GM23338 (cell line): ENCODE measurements at regions not wholly inside any gene's neighbourhood (a gene's known extent, or its start where the extent isn't known, plus 50 kb on each side); places are given as distances from the start of the nearest gene placed in this dataset.

Source experiments
- EZH2 ChIP-seq: fragments of 200-600 bp; sonication (generic); IDR thresholded peaks from one replicate; pipeline ENCODE4 v1.8.0; 2017; ENCODE audit warnings: antibody characterized with exemption, mild to moderate bottlenecking, low read depth; ENCODE audit not compliant: unreplicated experiment
- EZH2phosphoT487 ChIP-seq: fragments of 200-600 bp; sonication (generic); IDR thresholded peaks from one replicate; pipeline ENCODE4 v1.8.1; 2018; ENCODE audit warnings: antibody characterized with exemption; ENCODE audit not compliant: unreplicated experiment
- POLR2AphosphoS5 ChIP-seq: IDR thresholded peaks from 2 replicates; pipeline ENCODE4 v1.6.1; 2016; ENCODE audit warnings: antibody characterized with exemption, low read depth
- ZNF114 ChIP-seq: fragments of 250-450 bp; sonication (Bioruptor Pico); IDR thresholded peaks from 2 replicates; pipeline ENCODE4 v1.5.0; 2020; ENCODE audit warnings: mild to moderate bottlenecking, moderate library complexity
- TF ChIP-seq, protein P1 (sequence below), 2 experiments: fragments of 200-600 bp in 1 of 2; sonication (generic) in 1 of 2; conservative IDR thresholded peaks; 2 replicates each; pipeline versions ENCODE4 v1.5.1 to v1.6.1; 2016 to 2017; ENCODE audit warnings: antibody characterized with exemption in 2 of 2, low read depth in 2 of 2, mild to moderate bottlenecking in 2 of 2, moderate library complexity in 1 of 2
- TF ChIP-seq, protein P2 (sequence below): IDR thresholded peaks from 2 replicates; pipeline ENCODE4 v1.6.1; 2016; ENCODE audit warnings: antibody characterized with exemption
- TF ChIP-seq, protein P3 (sequence below): IDR thresholded peaks from one replicate; pipeline ENCODE4 v1.6.1; 2018; ENCODE audit warnings: antibody characterized with exemption; ENCODE audit not compliant: unreplicated experiment
- TF ChIP-seq, protein P4 (sequence below): fragments of 250-450 bp; sonication (Bioruptor Pico); IDR thresholded peaks from 2 replicates; pipeline ENCODE4 v1.5.0; 2020; ENCODE audit warnings: mild to moderate bottlenecking, moderate library complexity

DNA sequence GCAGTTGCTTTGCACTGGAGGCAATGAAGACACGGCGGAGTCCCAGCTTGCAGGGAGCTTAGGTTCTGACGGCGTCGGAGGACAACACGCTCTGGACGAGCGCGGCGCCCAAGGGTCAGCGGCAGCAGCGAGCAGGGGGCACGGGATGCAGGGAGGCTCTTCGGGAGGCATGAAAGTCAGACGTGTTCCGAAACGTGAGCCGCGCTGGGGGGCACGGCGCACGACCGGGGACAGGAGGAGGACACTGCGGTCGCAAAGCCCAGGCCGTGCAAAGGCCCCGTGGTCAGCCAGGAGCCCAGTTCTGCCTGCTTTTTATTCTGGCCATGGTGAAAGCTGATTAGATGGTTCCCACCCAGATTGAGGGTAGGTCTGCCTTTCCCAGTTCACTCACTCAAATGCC, 294.6 kb downstream of the SNAPC1 start:
- TF ChIP-seq, protein P1, sequence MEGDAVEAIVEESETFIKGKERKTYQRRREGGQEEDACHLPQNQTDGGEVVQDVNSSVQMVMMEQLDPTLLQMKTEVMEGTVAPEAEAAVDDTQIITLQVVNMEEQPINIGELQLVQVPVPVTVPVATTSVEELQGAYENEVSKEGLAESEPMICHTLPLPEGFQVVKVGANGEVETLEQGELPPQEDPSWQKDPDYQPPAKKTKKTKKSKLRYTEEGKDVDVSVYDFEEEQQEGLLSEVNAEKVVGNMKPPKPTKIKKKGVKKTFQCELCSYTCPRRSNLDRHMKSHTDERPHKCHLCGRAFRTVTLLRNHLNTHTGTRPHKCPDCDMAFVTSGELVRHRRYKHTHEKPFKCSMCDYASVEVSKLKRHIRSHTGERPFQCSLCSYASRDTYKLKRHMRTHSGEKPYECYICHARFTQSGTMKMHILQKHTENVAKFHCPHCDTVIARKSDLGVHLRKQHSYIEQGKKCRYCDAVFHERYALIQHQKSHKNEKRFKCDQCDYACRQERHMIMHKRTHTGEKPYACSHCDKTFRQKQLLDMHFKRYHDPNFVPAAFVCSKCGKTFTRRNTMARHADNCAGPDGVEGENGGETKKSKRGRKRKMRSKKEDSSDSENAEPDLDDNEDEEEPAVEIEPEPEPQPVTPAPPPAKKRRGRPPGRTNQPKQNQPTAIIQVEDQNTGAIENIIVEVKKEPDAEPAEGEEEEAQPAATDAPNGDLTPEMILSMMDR (conservative IDR thresholded peaks at IDR 0.05; ENCODE audit: low read depth in 2 of 2): no peak
- no peak for TF ChIP-seq EZH2phosphoT487
- TF ChIP-seq EZH2: no peak
- TF ChIP-seq, protein P2, sequence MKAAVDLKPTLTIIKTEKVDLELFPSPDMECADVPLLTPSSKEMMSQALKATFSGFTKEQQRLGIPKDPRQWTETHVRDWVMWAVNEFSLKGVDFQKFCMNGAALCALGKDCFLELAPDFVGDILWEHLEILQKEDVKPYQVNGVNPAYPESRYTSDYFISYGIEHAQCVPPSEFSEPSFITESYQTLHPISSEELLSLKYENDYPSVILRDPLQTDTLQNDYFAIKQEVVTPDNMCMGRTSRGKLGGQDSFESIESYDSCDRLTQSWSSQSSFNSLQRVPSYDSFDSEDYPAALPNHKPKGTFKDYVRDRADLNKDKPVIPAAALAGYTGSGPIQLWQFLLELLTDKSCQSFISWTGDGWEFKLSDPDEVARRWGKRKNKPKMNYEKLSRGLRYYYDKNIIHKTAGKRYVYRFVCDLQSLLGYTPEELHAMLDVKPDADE: no peak
- TF ChIP-seq, protein P3, sequence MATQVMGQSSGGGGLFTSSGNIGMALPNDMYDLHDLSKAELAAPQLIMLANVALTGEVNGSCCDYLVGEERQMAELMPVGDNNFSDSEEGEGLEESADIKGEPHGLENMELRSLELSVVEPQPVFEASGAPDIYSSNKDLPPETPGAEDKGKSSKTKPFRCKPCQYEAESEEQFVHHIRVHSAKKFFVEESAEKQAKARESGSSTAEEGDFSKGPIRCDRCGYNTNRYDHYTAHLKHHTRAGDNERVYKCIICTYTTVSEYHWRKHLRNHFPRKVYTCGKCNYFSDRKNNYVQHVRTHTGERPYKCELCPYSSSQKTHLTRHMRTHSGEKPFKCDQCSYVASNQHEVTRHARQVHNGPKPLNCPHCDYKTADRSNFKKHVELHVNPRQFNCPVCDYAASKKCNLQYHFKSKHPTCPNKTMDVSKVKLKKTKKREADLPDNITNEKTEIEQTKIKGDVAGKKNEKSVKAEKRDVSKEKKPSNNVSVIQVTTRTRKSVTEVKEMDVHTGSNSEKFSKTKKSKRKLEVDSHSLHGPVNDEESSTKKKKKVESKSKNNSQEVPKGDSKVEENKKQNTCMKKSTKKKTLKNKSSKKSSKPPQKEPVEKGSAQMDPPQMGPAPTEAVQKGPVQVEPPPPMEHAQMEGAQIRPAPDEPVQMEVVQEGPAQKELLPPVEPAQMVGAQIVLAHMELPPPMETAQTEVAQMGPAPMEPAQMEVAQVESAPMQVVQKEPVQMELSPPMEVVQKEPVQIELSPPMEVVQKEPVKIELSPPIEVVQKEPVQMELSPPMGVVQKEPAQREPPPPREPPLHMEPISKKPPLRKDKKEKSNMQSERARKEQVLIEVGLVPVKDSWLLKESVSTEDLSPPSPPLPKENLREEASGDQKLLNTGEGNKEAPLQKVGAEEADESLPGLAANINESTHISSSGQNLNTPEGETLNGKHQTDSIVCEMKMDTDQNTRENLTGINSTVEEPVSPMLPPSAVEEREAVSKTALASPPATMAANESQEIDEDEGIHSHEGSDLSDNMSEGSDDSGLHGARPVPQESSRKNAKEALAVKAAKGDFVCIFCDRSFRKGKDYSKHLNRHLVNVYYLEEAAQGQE: no peak
- no peak for TF ChIP-seq POLR2AphosphoS5
- TF ChIP-seq, protein P4, sequence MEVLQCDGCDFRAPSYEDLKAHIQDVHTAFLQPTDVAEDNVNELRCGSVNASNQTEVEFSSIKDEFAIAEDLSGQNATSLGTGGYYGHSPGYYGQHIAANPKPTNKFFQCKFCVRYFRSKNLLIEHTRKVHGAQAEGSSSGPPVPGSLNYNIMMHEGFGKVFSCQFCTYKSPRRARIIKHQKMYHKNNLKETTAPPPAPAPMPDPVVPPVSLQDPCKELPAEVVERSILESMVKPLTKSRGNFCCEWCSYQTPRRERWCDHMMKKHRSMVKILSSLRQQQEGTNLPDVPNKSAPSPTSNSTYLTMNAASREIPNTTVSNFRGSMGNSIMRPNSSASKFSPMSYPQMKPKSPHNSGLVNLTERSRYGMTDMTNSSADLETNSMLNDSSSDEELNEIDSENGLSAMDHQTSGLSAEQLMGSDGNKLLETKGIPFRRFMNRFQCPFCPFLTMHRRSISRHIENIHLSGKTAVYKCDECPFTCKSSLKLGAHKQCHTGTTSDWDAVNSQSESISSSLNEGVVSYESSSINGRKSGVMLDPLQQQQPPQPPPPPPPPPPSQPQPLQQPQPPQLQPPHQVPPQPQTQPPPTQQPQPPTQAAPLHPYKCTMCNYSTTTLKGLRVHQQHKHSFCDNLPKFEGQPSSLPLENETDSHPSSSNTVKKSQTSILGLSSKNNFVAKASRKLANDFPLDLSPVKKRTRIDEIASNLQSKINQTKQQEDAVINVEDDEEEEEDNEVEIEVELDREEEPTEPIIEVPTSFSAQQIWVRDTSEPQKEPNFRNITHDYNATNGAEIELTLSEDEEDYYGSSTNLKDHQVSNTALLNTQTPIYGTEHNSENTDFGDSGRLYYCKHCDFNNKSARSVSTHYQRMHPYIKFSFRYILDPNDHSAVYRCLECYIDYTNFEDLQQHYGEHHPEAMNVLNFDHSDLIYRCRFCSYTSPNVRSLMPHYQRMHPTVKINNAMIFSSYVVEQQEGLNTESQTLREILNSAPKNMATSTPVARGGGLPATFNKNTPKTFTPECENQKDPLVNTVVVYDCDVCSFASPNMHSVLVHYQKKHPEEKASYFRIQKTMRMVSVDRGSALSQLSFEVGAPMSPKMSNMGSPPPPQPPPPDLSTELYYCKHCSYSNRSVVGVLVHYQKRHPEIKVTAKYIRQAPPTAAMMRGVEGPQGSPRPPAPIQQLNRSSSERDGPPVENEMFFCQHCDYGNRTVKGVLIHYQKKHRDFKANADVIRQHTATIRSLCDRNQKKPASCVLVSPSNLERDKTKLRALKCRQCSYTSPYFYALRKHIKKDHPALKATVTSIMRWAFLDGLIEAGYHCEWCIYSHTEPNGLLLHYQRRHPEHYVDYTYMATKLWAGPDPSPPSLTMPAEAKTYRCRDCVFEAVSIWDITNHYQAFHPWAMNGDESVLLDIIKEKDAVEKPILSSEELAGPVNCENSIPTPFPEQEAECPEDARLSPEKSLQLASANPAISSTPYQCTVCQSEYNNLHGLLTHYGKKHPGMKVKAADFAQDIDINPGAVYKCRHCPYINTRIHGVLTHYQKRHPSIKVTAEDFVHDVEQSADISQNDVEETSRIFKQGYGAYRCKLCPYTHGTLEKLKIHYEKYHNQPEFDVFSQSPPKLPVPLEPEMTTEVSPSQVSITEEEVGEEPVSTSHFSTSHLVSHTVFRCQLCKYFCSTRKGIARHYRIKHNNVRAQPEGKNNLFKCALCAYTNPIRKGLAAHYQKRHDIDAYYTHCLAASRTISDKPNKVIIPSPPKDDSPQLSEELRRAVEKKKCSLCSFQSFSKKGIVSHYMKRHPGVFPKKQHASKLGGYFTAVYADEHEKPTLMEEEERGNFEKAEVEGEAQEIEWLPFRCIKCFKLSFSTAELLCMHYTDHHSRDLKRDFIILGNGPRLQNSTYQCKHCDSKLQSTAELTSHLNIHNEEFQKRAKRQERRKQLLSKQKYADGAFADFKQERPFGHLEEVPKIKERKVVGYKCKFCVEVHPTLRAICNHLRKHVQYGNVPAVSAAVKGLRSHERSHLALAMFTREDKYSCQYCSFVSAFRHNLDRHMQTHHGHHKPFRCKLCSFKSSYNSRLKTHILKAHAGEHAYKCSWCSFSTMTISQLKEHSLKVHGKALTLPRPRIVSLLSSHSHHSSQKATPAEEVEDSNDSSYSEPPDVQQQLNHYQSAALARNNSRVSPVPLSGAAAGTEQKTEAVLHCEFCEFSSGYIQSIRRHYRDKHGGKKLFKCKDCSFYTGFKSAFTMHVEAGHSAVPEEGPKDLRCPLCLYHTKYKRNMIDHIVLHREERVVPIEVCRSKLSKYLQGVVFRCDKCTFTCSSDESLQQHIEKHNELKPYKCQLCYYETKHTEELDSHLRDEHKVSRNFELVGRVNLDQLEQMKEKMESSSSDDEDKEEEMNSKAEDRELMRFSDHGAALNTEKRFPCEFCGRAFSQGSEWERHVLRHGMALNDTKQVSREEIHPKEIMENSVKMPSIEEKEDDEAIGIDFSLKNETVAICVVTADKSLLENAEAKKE: no peak
- no peak for TF ChIP-seq ZNF114 (CRISPR knock-in tag)
